ENCODE measurements at regions not wholly inside any gene's neighbourhood (a gene's known extent, or its start where the extent isn't known, plus 50 kb on each side); places are given as distances from the start of the nearest gene placed in this dataset.

GRCh38 chr2:136363900-136364299, 246.0 kb upstream of the CXCR4 start:
- peak; percentile 68 for DNase-seq

GRCh38 chr2:136363470-136363869, 245.5 kb upstream of the CXCR4 start:
- DNase-seq, result no peak

GRCh38 chr2:136362676-136363390, 244.9 kb upstream of the CXCR4 start:
- DNase-seq, result no peak

GRCh38 chr2:136361521-136361920, 243.6 kb upstream of the CXCR4 start:
- DNase-seq, result no peak

GRCh38 chr2:136360790-136361189, 242.8 kb upstream of the CXCR4 start:
- DNase-seq, result no peak

- DNase-seq, result no peak
Measured at GRCh38 chr2:136359121-136359965, 241.4 kb upstream of the CXCR4 start.

- no peak for DNase-seq
Measured at GRCh38 chr2:136358576-136358975, 240.6 kb upstream of the CXCR4 start.

- no peak for DNase-seq
Measured at GRCh38 chr2:136357007-136357380, 239.0 kb upstream of the CXCR4 start.

- DNase-seq, result no peak
Measured at GRCh38 chr2:136356125-136357006, 238.4 kb upstream of the CXCR4 start.

- no peak for DNase-seq
Measured at GRCh38 chr2:136351684-136352083, 233.7 kb upstream of the CXCR4 start.

- DNase-seq, result no peak
Measured at GRCh38 chr2:136347981-136348380, 230.0 kb upstream of the CXCR4 start.

GRCh38 chr2:136344339-136344738, 226.4 kb upstream of the CXCR4 start:
- peak; percentile 24 for DNase-seq

GRCh38 chr2:136342138-136342537, 224.2 kb upstream of the CXCR4 start:
- DNase-seq, result no peak

- no peak for DNase-seq
Measured at GRCh38 chr2:136334967-136335366, 217.0 kb upstream of the CXCR4 start.

- peak; percentile 89 for DNase-seq
Measured at GRCh38 chr2:136332436-136333095, 214.6 kb upstream of the CXCR4 start.

GRCh38 chr2:136331226-136331625, 213.3 kb upstream of the CXCR4 start:
- DNase-seq, result no peak

GRCh38 chr2:136328207-136328795, 210.4 kb upstream of the CXCR4 start:
- DNase-seq, result no peak

- peak; percentile 16 for DNase-seq
Measured at GRCh38 chr2:136327162-136327852, 209.4 kb upstream of the CXCR4 start.

GRCh38 chr2:136325844-136326331, 207.9 kb upstream of the CXCR4 start:
- DNase-seq, result no peak

- DNase-seq, result no peak
Measured at GRCh38 chr2:136324966-136325365, 207.0 kb upstream of the CXCR4 start.

- DNase-seq, result no peak
Measured at GRCh38 chr2:136323935-136324334, 206.0 kb upstream of the CXCR4 start.
